Tibial nerve (tissue), 4 donors: ENCODE measurements at regions not wholly inside any gene's neighbourhood (a gene's known extent, or its start where the extent isn't known, plus 50 kb on each side); places are given as distances from the start of the nearest gene placed in this dataset.

ENCODE experiments used
- CTCF ChIP-seq, 5 experiments: fragments of 200-600 bp in 3 of 5; fragments of 450-650 bp in 2 of 5; sonication (generic) in 3 of 5; IDR thresholded peaks; one replicate each; pipeline ENCODE4 v1.5.1; 2016 to 2019; ENCODE audit warnings: antibody characterized with exemption in 5 of 5, mild to moderate bottlenecking in 3 of 5, moderate library complexity in 2 of 5
- EP300 ChIP-seq, 2 donors: sonication (generic); formaldehyde crosslinking; IDR thresholded peaks; one replicate each; pipeline ENCODE4 v1.6.1; 2017; ENCODE audit warnings: antibody characterized with exemption in 2 of 2, mild to moderate bottlenecking in 1 of 2
- POLR2A ChIP-seq, 2 donors: fragments of 450-650 bp; IDR thresholded peaks; one replicate each; pipeline ENCODE4 v1.6.1; 2017; ENCODE audit warnings: antibody characterized with exemption in 2 of 2, mild to moderate bottlenecking in 2 of 2, moderate library complexity in 2 of 2

- TF ChIP-seq CTCF (IDR thresholded peaks at IDR 0.05) (no peak), POLR2A (IDR thresholded peaks at IDR 0.05) (no peak), EP300 (IDR thresholded peaks at IDR 0.05) (no peak)
Measured at GRCh38 chr6:115865914-115866313, 194.8 kb downstream of the FRK start.
